ENCODE measurements at regions not wholly inside any gene's neighbourhood (a gene's known extent, or its start where the extent isn't known, plus 50 kb on each side); places are given as distances from the start of the nearest gene placed in this dataset.

DNA sequence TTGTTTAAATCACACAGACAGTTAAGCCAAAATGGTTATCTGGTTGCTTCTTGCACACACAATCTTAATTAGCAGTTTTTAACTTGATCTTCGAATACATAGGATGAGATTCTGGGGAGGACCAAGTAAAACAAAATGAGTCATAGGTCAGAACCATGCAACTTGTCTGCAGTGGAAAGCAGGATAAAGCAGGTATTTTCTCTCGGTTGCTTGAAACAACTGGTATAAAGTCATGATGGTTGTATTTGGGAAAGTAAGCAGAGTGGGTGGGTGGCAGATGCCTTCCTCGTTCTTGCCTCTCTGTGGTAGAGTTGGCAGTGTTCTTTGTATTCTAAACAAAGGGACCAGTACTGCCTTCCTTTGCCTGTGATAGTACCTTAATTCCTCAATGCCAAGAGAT lies 167.0 kb downstream of the COG6 start:
- no peak for TF ChIP-seq POLR2A (IDR thresholded peaks at IDR 0.05)
- TF ChIP-seq, protein P1, sequence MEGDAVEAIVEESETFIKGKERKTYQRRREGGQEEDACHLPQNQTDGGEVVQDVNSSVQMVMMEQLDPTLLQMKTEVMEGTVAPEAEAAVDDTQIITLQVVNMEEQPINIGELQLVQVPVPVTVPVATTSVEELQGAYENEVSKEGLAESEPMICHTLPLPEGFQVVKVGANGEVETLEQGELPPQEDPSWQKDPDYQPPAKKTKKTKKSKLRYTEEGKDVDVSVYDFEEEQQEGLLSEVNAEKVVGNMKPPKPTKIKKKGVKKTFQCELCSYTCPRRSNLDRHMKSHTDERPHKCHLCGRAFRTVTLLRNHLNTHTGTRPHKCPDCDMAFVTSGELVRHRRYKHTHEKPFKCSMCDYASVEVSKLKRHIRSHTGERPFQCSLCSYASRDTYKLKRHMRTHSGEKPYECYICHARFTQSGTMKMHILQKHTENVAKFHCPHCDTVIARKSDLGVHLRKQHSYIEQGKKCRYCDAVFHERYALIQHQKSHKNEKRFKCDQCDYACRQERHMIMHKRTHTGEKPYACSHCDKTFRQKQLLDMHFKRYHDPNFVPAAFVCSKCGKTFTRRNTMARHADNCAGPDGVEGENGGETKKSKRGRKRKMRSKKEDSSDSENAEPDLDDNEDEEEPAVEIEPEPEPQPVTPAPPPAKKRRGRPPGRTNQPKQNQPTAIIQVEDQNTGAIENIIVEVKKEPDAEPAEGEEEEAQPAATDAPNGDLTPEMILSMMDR (IDR thresholded peaks at IDR 0.05), result no peak
